Bronchial epithelial cell (primary cell): ENCODE measurements at regions not wholly inside any gene's neighbourhood (a gene's known extent, or its start where the extent isn't known, plus 50 kb on each side); places are given as distances from the start of the nearest gene placed in this dataset.
A peak's percentile ranks its signal among the peaks of the same experiment; 100 is the strongest.
"Not testable (repeated sequence)": the region's sequence is repeated elsewhere in the genome, so short reads cannot be mapped to it uniquely, and the experiment has no call there.

ENCODE experiments used
- DNase-seq: peaks from one replicate; pipeline ENCODE4 v3.0.0-alpha.2; 2010; ENCODE audit warnings: low read depth
- FAIRE-seq: peaks from 2 replicates; lab custom pipeline; 2011; peaks lifted over from hg19 to GRCh38; lab: Jason Lieb, UNC
- H3K27me3 ChIP-seq: 2 replicates; pipeline ENCODE4 v1.5.1; 2011; ENCODE audit warnings: low read length; ENCODE audit not compliant: control insufficient read depth, insufficient read depth
- H3K36me3 ChIP-seq: 2 replicates; pipeline ENCODE4 v1.5.1; 2011; ENCODE audit warnings: low read length; ENCODE audit not compliant: control insufficient read depth, insufficient read depth
- H3K4me3 ChIP-seq: 2 replicates; pipeline ENCODE4 v1.5.1; 2011; ENCODE audit warnings: mild to moderate bottlenecking, low read depth, low read length, control low read depth
- TF ChIP-seq, protein P1 (sequence below): IDR thresholded peaks from 2 replicates; pipeline ENCODE4 v1.5.1; 2011; ENCODE audit warnings: mild to moderate bottlenecking, moderate library complexity, low read length, control low read depth, inconsistent platforms; ENCODE audit not compliant: insufficient read depth, severe bottlenecking

DNA sequence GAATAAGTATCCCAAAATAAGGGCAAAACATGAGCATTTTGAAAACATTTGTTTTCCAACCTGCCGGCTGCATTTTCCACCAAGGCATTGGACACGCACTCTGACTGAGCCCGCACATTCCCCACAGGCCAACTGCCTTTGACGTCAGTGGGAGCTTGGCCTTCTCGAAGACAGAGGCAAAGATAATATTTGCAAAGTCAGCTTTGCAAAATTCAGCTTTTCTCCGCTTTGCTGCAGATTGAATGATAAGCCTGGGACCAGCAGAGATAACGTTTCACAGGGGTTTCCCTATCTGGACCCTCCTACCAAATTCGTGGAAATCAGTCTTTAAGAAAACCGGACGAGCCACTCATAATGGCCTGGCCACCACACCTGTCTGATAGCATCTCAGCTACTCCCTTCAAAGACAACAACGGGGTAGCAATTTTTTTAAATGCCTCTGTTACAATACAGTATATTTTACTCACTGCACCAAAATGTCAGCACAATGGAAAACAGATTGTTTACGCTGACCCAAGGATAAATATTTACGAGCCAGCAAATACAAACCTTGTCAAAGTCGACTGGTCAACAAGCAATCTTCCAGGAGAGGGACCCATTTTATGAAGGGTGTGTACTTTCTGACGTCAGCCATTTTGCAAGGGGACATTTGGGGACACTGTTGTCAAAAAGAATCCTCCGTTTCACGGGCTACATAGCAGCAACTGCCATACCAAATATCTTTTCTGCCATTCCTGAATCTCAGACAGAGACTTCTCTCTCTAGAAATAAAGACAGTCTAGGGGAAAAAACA, 100.5 kb downstream of the TFAP2A start:
- DNase-seq = no peak
- no peak for FAIRE-seq
- TF ChIP-seq, protein P1, sequence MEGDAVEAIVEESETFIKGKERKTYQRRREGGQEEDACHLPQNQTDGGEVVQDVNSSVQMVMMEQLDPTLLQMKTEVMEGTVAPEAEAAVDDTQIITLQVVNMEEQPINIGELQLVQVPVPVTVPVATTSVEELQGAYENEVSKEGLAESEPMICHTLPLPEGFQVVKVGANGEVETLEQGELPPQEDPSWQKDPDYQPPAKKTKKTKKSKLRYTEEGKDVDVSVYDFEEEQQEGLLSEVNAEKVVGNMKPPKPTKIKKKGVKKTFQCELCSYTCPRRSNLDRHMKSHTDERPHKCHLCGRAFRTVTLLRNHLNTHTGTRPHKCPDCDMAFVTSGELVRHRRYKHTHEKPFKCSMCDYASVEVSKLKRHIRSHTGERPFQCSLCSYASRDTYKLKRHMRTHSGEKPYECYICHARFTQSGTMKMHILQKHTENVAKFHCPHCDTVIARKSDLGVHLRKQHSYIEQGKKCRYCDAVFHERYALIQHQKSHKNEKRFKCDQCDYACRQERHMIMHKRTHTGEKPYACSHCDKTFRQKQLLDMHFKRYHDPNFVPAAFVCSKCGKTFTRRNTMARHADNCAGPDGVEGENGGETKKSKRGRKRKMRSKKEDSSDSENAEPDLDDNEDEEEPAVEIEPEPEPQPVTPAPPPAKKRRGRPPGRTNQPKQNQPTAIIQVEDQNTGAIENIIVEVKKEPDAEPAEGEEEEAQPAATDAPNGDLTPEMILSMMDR = no peak
- Histone ChIP-seq H3K4me3 (no peak overlapping the region), H3K27me3 (no peaks in the 10 kb centered on the region), H3K36me3 (no peaks in the 10 kb centered on the region)

DNA sequence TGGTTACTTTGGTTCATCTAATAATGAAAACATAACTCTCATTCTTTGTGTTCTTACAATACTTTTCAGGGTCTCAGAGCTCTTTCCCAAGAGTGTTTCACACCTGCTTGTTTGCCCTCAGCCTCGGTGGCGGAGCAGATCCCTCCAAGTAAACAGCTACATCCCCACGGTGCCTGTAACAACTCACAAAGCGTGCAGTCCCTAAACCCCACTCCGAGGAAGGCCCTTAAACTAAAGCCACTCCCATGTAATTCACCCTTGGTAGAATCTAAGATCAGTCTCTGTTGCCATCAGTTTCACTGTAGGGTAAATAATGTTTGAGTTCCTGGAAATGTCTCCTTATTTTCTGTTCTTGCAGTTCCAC, 101.1 kb downstream of the TFAP2A start:
- TF ChIP-seq, protein P1 = no peak
- DNase-seq (no peak), FAIRE-seq (no peak)
- Histone ChIP-seq H3K36me3 (no peaks in the 10 kb centered on the region), H3K4me3 (no peak overlapping the region), H3K27me3 (no peaks in the 10 kb centered on the region)

DNA sequence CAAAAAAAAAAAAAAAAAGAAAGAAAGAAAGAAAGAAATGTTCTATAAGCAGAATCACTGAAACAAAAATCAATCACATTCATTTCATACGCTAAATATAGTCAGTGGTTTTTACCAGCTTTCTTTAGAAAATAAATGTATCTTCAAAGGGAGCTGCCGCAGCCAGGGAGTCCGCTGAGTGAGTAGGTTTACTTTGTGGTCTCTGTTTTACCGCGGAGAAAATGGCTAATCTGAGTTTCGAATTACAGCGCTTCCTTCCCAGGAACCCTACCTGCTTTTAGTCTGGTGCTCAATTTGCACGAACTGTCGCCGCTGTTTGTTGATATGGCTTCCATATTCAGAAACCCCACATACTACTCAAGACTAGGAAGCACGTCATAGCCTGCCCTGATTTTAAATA, 102.4 kb downstream of the TFAP2A start:
- Histone ChIP-seq H3K36me3 (no peaks in the 10 kb centered on the region), H3K4me3 (no peak overlapping the region), H3K27me3 (no peaks in the 10 kb centered on the region)
- FAIRE-seq (no peak), DNase-seq (no peak)
- TF ChIP-seq, protein P1 = no peak

DNA sequence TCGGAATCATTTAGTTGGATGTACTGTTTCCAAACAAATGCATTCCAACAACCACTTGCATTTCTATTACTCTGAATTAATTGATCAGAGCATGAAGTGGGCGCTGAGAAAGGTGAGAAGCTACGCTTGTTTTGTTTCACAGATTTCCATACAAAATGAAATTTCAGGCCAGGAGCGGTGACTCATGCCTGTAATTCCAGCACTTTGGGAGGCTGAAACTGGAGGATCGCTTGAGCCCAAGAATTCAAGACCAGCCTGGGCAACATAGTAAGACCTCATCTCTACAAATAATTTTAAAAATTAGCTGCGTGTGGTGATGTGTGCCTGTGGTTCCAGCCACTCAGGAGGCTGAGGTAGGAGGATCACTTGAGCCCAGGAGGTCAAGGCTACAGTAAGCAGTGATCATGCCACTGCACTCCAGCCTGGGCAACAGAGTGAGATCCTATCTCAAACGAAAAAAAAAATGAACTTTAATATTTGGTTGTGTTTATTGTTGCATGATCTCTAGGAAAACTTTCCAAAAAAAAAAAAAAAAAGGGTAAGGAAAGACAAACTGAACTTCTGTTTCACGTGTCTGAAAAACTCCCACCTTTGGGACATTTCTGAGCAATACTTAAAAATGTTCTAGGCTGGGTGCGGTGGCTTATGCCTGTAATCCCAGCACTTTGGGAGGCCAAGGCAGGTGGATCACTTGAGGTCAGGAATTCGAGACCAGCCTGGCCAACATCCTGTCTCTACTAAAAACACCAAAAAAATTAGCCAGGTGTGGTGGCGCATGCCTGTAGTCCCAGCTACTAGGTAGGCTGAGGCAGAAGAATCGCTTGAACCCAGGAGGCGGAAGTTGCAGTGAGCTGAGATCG, 103.1 kb downstream of the TFAP2A start:
- not testable (repeated sequence) for H3K36me3 ChIP-seq, FAIRE-seq, DNase-seq, H3K27me3 ChIP-seq, H3K4me3 ChIP-seq

DNA sequence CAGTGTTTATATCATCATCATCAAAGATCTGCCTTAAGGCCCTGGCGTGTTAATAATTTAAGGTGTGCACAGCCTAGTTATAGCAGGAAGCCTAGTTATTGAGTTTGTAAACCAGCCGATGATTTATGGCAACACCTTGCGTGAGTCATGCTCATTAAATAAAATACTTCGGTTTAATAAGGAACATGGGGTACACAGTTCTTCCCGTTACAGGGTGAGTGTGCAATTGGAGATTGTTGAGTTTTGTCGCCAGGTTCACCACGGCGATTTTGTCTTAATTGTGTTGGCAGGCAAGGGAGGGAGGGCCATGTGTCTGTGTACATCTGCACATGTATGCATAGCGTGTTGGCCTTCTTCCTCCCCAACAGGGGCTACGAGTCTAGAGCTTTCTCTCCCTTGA, 104.0 kb downstream of the TFAP2A start:
- Histone ChIP-seq H3K36me3 (no peaks in the 10 kb centered on the region), H3K27me3 (no peaks in the 10 kb centered on the region), H3K4me3 (no peak overlapping the region)
- DNase-seq (peak; percentile 77), FAIRE-seq (no peak)
- TF ChIP-seq, protein P1 = no peak

DNA sequence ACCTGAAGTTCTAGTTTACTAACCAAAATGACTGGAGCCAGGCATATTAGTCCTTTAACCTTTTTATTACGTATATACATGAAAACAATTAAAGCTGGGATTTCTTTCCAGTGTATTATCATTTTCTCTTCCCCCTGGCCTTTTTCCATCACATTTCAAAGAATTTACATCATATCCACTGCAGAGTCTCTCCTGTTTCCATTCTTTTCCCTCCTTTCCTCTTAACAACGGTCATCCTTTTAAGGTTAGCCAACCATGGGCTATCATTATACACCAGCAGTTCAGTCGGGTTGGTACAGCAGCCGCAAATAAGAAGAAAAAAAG, 104.6 kb downstream of the TFAP2A start:
- Histone ChIP-seq H3K4me3 (no peak overlapping the region), H3K36me3 (no peaks in the 10 kb centered on the region), H3K27me3 (no peaks in the 10 kb centered on the region)
- FAIRE-seq = no peak
- TF ChIP-seq, protein P1 = no peak
- DNase-seq = no peak
